ENCODE measurements at regions not wholly inside any gene's neighbourhood (a gene's known extent, or its start where the extent isn't known, plus 50 kb on each side); places are given as distances from the start of the nearest gene placed in this dataset.
"Not testable (repeated sequence)": the region's sequence is repeated elsewhere in the genome, so short reads cannot be mapped to it uniquely, and the experiment has no call there.

DNA sequence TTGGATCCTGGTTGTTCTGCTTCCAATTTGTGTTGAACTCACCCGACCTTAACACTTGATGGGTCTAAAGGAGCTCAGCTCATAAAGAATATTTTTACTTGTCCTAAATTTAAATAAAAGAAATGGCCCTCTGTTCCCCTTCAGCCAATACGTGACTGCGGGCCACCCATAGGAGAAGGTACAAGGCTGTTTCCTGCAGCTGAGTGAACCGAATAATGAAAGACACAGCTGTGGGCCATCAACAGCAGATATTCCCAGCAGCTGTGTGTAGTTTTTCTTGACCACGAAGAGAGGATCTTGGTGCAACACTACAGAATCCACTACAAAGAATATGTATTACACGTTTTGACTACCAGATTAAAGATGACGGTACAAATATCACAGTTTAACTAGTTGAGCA lies 1431.6 kb downstream of the CDH11 start:
- Mint-ChIP-seq H3K9me3 (peaks cover 38% of the 10 kb centered on the region), H3K36me3 (ENCODE audit: low read depth) (no peaks in the 10 kb centered on the region), H3K27ac (no peak overlapping the region), H3K4me1 (ENCODE audit: low read depth) (no peaks in the 10 kb centered on the region), H3K4me3 (no peak overlapping the region), H3K27me3 (ENCODE audit: low read depth) (no peaks in the 10 kb centered on the region)

DNA sequence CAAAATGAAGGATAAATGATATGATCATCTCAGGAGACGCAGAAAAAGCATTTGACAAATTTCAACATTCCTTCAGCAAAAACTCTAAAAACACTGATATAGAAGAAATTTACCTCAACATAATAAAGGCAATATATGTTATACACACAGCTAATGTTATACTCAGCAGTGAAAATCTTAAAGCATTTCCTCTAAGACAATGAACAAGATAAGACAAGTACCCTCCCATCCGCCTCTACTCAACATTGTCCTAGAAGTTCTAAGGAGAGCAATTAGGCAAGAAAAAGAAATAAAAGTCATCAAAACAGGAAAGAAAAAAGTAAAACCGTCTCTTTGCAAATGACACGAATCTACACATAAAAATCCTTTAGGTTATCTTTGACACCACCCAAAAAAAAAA lies 1432.8 kb downstream of the CDH11 start:
- Mint-ChIP-seq H3K27ac (no peak overlapping the region), H3K36me3 (ENCODE audit: low read depth) (no peaks in the 10 kb centered on the region), H3K27me3 (ENCODE audit: low read depth) (no peaks in the 10 kb centered on the region), H3K4me3 (no peak overlapping the region), H3K4me1 (ENCODE audit: low read depth) (no peaks in the 10 kb centered on the region), H3K9me3 (peaks cover 43% of the 10 kb centered on the region)

- no peak overlapping the region for H3K4me3 Mint-ChIP-seq
- H3K36me3 Mint-ChIP-seq (ENCODE audit: low read depth): no peaks in the 10 kb centered on the region
- H3K27ac Mint-ChIP-seq: no peak overlapping the region
- H3K4me1 Mint-ChIP-seq (ENCODE audit: low read depth): no peaks in the 10 kb centered on the region
- no peaks in the 10 kb centered on the region for H3K27me3 Mint-ChIP-seq (ENCODE audit: low read depth)
- peaks cover 37% of the 10 kb centered on the region for H3K9me3 Mint-ChIP-seq
These were observed 1437.4 kb downstream of the CDH11 start for GRCh38 chr16:63684149-63685101.

- Mint-ChIP-seq H3K27ac (no peak overlapping the region), H3K36me3 (ENCODE audit: low read depth) (no peaks in the 10 kb centered on the region), H3K4me1 (ENCODE audit: low read depth) (no peaks in the 10 kb centered on the region), H3K27me3 (ENCODE audit: low read depth) (no peaks in the 10 kb centered on the region), H3K9me3 (peaks cover 30% of the 10 kb centered on the region), H3K4me3 (no peak overlapping the region)
These were observed 1439.0 kb downstream of the CDH11 start for GRCh38 chr16:63682844-63683243.

DNA sequence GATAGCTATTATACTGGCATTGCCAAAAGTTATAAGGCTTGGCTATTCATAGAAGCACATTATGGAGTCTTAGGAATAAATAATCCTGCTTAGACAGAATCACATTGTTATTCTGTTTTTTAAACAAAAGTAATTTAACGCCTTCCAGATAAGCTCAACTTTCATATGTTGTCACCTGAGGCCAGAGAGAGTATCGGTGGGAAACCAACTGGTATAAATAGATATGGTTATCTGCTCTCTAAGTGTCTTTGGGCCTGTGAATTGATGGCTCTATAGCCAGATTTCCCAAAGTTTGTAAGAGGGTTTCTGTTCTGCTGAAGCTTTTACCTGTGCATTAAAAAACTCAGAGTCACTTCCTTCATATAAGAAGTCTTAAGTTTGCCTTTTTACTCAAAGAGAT lies 1449.4 kb downstream of the CDH11 start:
- no peak overlapping the region for H3K4me3 Mint-ChIP-seq
- no peaks in the 10 kb centered on the region for H3K4me1 Mint-ChIP-seq (ENCODE audit: low read depth)
- H3K9me3 Mint-ChIP-seq: peaks cover 31% of the 10 kb centered on the region
- H3K27me3 Mint-ChIP-seq (ENCODE audit: low read depth): no peaks in the 10 kb centered on the region
- no peak overlapping the region for H3K27ac Mint-ChIP-seq
- no peaks in the 10 kb centered on the region for H3K36me3 Mint-ChIP-seq (ENCODE audit: low read depth)

- Mint-ChIP-seq H3K27me3 (ENCODE audit: low read depth) (no peaks in the 10 kb centered on the region), H3K27ac (no peak overlapping the region), H3K9me3 (peaks cover 17% of the 10 kb centered on the region), H3K36me3 (ENCODE audit: low read depth) (no peaks in the 10 kb centered on the region), H3K4me1 (ENCODE audit: low read depth) (no peaks in the 10 kb centered on the region), H3K4me3 (no peak overlapping the region)
These were observed 1458.7 kb downstream of the CDH11 start for GRCh38 chr16:63663155-63663554.

DNA sequence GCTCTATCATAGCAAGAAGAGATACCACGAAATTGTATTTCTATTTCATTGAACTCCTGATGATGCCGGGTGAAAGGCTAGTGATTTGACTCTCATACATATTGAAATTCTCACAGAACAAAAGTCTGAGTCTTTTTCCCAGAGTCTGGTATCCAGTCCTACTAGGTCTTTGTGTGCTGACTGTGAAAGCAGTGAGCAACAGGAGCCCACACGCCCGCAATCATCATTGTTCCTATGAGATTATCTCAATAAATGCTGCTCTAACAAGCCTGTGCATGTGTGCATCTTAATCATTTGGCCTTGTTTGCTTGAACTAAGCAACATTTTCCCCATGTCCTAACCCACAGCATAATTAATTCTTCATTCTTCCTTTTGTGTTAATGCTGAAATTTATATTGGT lies 1466.0 kb downstream of the CDH11 start:
- H3K27me3 Mint-ChIP-seq (ENCODE audit: low read depth): no peaks in the 10 kb centered on the region
- no peaks in the 10 kb centered on the region for H3K36me3 Mint-ChIP-seq (ENCODE audit: low read depth)

DNA sequence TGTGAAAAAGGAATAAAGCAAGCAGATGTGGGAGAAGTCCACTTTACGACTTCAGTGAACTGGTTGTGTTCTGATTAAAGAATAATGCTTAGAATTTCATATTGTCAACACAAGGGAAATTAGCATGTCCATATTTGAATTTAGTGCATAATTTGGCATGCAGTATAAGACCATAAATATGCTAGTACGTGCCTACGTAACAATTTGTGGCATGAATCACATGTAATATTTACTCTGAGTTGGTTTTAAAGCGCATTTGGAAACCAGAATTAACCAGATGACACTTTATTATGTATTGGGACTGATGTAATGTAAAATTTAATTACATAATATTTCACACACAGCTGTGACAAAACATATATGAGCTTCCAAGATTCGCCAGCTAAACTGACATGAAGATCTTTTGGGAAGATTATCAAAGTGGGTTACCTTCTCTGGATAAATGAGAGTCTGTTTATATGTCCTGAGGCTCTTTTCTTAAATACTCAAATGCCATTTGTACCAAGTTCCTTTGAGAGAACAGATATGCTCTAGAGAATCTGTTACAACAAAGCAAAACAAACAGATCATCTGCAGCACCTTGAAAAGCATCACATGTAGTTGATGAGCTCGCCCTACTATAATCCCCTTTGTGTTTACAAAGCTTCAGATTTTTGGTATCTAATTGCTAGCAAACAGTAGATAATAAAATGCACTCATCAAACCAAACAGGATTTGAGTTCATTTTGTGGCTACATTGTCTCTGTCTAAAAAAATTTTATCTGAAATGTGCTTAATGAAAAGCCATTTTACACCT lies 1468.6 kb downstream of the CDH11 start:
- Mint-ChIP-seq H3K9me3 (peaks cover 8% of the 10 kb centered on the region), H3K27me3 (ENCODE audit: low read depth) (no peaks in the 10 kb centered on the region), H3K27ac (no peak overlapping the region), H3K36me3 (ENCODE audit: low read depth) (no peaks in the 10 kb centered on the region), H3K4me1 (ENCODE audit: low read depth) (no peaks in the 10 kb centered on the region), H3K4me3 (no peak overlapping the region)

More for the DNA sequence above, 1466.0 kb downstream of the CDH11 start:
- Mint-ChIP-seq H3K9me3 (peaks cover 15% of the 10 kb centered on the region), H3K4me1 (ENCODE audit: low read depth) (no peaks in the 10 kb centered on the region), H3K27ac (no peak overlapping the region), H3K4me3 (no peak overlapping the region)

GRCh38 chr16:63652091-63652490 lies 1469.8 kb downstream of the CDH11 start:
- Mint-ChIP-seq H3K36me3 (ENCODE audit: low read depth) (no peaks in the 10 kb centered on the region), H3K9me3 (peaks cover 13% of the 10 kb centered on the region), H3K27ac (no peak overlapping the region), H3K27me3 (ENCODE audit: low read depth) (no peaks in the 10 kb centered on the region), H3K4me1 (ENCODE audit: low read depth) (no peaks in the 10 kb centered on the region), H3K4me3 (no peak overlapping the region)

GRCh38 chr16:63650550-63650949 lies 1471.3 kb downstream of the CDH11 start:
- Mint-ChIP-seq H3K4me1 (ENCODE audit: low read depth) (no peaks in the 10 kb centered on the region), H3K4me3 (no peak overlapping the region), H3K36me3 (ENCODE audit: low read depth) (no peaks in the 10 kb centered on the region)

DNA sequence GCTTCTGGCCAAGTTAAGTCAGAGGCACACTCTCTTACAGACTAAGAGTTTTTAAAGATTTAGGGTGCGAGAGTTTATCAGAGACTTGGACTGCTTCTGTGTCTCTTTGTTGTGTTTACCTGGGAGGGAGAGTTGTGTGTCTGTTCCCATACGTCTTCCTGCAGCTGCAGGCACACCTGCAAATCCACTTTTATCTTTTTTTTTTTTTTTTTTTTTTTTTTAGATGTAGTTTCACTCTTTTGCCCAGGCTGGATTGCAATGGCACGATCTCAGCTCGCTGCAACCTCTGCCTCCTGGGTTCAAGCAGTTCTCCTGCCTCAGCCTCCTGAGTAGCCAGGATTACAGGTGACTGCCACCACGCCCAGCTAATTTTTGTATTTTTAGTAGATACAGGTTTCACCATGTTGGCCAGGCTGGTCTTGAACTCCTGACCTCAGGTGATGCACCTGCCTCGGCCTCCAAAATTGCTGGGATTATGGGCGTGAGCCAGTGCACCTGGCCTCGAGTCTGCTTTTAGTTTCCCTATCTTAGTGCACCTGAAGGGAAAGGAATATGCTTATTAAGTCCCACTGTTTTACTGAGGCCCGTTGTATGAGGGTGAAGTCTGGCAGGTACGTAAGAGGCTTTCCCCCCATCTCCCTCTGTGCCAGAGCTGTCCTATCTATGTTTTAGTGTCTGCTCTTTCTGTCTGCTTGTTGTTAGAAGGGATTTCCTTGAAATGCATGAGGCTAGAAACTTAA lies 1488.0 kb downstream of the CDH11 start:
- H3K36me3 Mint-ChIP-seq (ENCODE audit: low read depth); H3K27me3 Mint-ChIP-seq (ENCODE audit: low read depth); H3K4me3 Mint-ChIP-seq; H3K4me1 Mint-ChIP-seq (ENCODE audit: low read depth); H3K27ac Mint-ChIP-seq: not testable (repeated sequence)
- H3K9me3 Mint-ChIP-seq: peaks cover 31% of the 10 kb centered on the region

More at GRCh38 chr16:63650550-63650949, 1471.3 kb downstream of the CDH11 start:
- Mint-ChIP-seq H3K27me3 (ENCODE audit: low read depth) (no peaks in the 10 kb centered on the region), H3K27ac (no peak overlapping the region), H3K9me3 (peaks cover 16% of the 10 kb centered on the region)

DNA sequence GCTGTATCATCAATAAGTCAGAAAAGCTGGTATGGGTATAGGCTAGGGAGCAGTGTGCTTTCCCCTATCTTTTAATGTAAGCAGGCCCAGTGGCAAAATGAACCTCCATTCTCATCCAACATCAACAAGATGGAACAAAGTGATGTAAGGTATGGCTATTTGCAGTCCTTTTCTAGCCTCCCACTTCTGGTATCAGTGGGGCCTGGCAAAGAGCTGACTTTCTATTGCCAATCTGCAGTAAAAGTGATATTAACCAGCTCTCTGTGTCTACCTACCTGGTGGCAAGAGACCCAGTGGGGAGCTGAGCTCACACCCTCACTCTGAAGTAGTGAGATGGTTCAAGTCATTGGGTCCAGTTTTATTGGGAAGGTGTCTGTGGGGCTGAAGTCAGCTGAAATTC lies 1492.6 kb downstream of the CDH11 start:
- no peak overlapping the region for H3K27ac Mint-ChIP-seq
- no peak overlapping the region for H3K4me3 Mint-ChIP-seq
- H3K27me3 Mint-ChIP-seq (ENCODE audit: low read depth): no peaks in the 10 kb centered on the region
- H3K36me3 Mint-ChIP-seq (ENCODE audit: low read depth): no peaks in the 10 kb centered on the region
- no peaks in the 10 kb centered on the region for H3K4me1 Mint-ChIP-seq (ENCODE audit: low read depth)
- peaks cover 25% of the 10 kb centered on the region for H3K9me3 Mint-ChIP-seq

DNA sequence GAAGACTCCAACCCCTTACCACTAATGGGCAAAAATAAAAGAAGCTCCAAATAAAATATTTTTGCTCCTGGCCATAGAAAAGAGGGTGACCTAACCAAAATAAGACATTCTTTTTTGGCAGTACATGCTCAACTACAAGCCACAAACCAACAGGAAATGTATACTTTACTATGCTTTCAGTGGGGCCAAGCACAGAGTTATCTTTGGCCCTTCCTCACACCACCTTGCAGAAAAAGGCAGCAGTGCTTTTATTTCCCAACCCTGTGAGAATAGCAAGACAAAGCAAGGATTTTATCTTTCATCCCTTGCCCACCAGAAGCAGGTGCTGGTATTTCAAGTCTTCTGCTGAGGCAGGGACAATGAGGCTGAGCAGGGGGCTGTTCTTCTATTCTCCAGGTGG lies 1493.1 kb downstream of the CDH11 start:
- Mint-ChIP-seq H3K4me3 (no peak overlapping the region), H3K27me3 (ENCODE audit: low read depth) (no peaks in the 10 kb centered on the region), H3K9me3 (peaks cover 24% of the 10 kb centered on the region), H3K36me3 (ENCODE audit: low read depth) (no peaks in the 10 kb centered on the region), H3K4me1 (ENCODE audit: low read depth) (no peaks in the 10 kb centered on the region), H3K27ac (no peak overlapping the region)

GRCh38 chr16:63625126-63625525 lies 1496.7 kb downstream of the CDH11 start:
- H3K4me3 Mint-ChIP-seq: no peak overlapping the region
- H3K27ac Mint-ChIP-seq: no peak overlapping the region
- H3K4me1 Mint-ChIP-seq (ENCODE audit: low read depth): no peaks in the 10 kb centered on the region

More at GRCh38 chr16:63625126-63625525, 1496.7 kb downstream of the CDH11 start:
- peaks cover 15% of the 10 kb centered on the region for H3K9me3 Mint-ChIP-seq
- no peaks in the 10 kb centered on the region for H3K27me3 Mint-ChIP-seq (ENCODE audit: low read depth)
- no peaks in the 10 kb centered on the region for H3K36me3 Mint-ChIP-seq (ENCODE audit: low read depth)
